ENCODE measurements at regions not wholly inside any gene's neighbourhood (a gene's known extent, or its start where the extent isn't known, plus 50 kb on each side); places are given as distances from the start of the nearest gene placed in this dataset.

- no peaks in the 10 kb centered on the region for H4K20me1 ChIP-seq (ENCODE audit: insufficient read depth, low read length)
- H3K27ac ChIP-seq (ENCODE audit: low read length), result no peak overlapping the region
- no peak for DNase-seq
- TF ChIP-seq EZH2 (optimal IDR thresholded peaks at IDR 0.05; ENCODE audit: low read depth, low read length) (no peak), EZH2phosphoT487 (IDR thresholded peaks at IDR 0.05; ENCODE audit: low read length) (no peak)
- TF ChIP-seq, protein P1, sequence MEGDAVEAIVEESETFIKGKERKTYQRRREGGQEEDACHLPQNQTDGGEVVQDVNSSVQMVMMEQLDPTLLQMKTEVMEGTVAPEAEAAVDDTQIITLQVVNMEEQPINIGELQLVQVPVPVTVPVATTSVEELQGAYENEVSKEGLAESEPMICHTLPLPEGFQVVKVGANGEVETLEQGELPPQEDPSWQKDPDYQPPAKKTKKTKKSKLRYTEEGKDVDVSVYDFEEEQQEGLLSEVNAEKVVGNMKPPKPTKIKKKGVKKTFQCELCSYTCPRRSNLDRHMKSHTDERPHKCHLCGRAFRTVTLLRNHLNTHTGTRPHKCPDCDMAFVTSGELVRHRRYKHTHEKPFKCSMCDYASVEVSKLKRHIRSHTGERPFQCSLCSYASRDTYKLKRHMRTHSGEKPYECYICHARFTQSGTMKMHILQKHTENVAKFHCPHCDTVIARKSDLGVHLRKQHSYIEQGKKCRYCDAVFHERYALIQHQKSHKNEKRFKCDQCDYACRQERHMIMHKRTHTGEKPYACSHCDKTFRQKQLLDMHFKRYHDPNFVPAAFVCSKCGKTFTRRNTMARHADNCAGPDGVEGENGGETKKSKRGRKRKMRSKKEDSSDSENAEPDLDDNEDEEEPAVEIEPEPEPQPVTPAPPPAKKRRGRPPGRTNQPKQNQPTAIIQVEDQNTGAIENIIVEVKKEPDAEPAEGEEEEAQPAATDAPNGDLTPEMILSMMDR (IDR thresholded peaks at IDR 0.05; ENCODE audit: low read length), result no peak
- H3K79me2 ChIP-seq (ENCODE audit: low read length), result no peaks in the 10 kb centered on the region
- H3K36me3 ChIP-seq (replicated peaks; ENCODE audit: insufficient read depth, low read length), result no peaks in the 10 kb centered on the region
- H3K9me3 ChIP-seq (replicated peaks; ENCODE audit: insufficient read depth, low read length), result no peaks in the 10 kb centered on the region
- H3F3A ChIP-seq (ENCODE audit: insufficient read depth, low read length), result no peaks in the 10 kb centered on the region
- H3K27me3 ChIP-seq (replicated peaks; ENCODE audit: insufficient read depth, low read length), result no peaks in the 10 kb centered on the region
- H3K4me2 ChIP-seq (ENCODE audit: low read depth, low read length), result no peak overlapping the region
- no peaks in the 10 kb centered on the region for H3K9me2 ChIP-seq (replicated peaks; ENCODE audit: insufficient read depth, low read length)
- no peaks in the 10 kb centered on the region for H3K4me1 ChIP-seq (ENCODE audit: low read length)
- H3K9ac ChIP-seq (ENCODE audit: low read length), result no peak overlapping the region
- H2AFZ ChIP-seq (ENCODE audit: low read length), result no peak overlapping the region
- no peak overlapping the region for H3K4me3 ChIP-seq (ENCODE audit: low read length)
These were observed 520.4 kb upstream of the ALCAM start for GRCh38 chr3:104846270-104846669.

DNA sequence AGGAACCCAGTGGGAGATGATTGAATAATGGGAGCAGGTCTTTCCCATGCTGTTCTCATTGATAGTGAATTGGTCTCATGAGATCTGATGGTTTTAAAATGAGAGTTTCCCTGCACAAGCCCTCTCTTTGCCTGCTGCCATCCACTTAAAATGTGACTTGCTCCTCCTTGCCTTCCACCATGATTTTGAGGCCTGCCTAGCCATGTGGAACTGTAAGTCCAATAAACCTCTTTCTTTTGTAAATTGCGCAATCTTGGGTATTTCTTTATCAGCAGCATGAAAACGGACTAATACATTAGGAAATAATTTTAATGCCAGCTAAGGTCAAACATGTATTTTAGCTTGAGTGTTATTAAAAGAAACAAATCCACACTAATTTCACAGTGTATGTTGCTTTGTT lies 517.6 kb upstream of the ALCAM start:
- Histone ChIP-seq H3K36me3 (replicated peaks; ENCODE audit: insufficient read depth, low read length) (no peaks in the 10 kb centered on the region), H3K4me1 (ENCODE audit: low read length) (no peaks in the 10 kb centered on the region), H4K20me1 (ENCODE audit: insufficient read depth, low read length) (no peaks in the 10 kb centered on the region), H3K9me3 (replicated peaks; ENCODE audit: insufficient read depth, low read length) (no peaks in the 10 kb centered on the region), H3K79me2 (ENCODE audit: low read length) (no peaks in the 10 kb centered on the region), H3F3A (ENCODE audit: insufficient read depth, low read length) (no peaks in the 10 kb centered on the region), H3K9ac (ENCODE audit: low read length) (no peak overlapping the region), H2AFZ (ENCODE audit: low read length) (no peak overlapping the region), H3K27ac (ENCODE audit: low read length) (no peak overlapping the region), H3K4me3 (ENCODE audit: low read length) (no peak overlapping the region), H3K27me3 (replicated peaks; ENCODE audit: insufficient read depth, low read length) (no peaks in the 10 kb centered on the region), H3K4me2 (ENCODE audit: low read depth, low read length) (no peak overlapping the region), H3K9me2 (replicated peaks; ENCODE audit: insufficient read depth, low read length) (no peaks in the 10 kb centered on the region)
- DNase-seq, result no peak
- TF ChIP-seq, protein P1 (IDR thresholded peaks at IDR 0.05; ENCODE audit: low read length), result no peak
- TF ChIP-seq EZH2phosphoT487 (IDR thresholded peaks at IDR 0.05; ENCODE audit: low read length) (no peak), EZH2 (optimal IDR thresholded peaks at IDR 0.05; ENCODE audit: low read depth, low read length) (no peak)

DNA sequence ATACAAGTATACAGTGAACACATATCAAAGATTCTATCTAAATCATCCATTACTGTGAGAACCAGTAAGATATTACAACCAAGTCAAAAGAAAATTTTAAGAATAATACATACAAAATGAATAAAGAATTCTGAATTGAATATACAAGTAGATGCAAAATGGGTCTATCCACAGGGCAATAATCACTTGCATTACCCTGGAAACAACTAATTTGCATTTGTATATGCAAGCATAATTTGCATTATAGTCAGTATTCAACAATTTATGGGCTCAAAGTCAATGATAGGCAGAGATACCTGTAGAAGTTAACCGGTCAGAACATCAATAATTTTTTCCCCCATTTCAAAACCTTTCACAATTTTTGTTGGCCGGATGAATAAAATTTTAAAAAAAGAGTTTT lies 512.2 kb upstream of the ALCAM start:
- Histone ChIP-seq H3K27me3 (replicated peaks; ENCODE audit: insufficient read depth, low read length) (no peaks in the 10 kb centered on the region), H4K20me1 (ENCODE audit: insufficient read depth, low read length) (no peaks in the 10 kb centered on the region), H2AFZ (ENCODE audit: low read length) (no peak overlapping the region), H3K9ac (ENCODE audit: low read length) (no peak overlapping the region), H3F3A (ENCODE audit: insufficient read depth, low read length) (no peaks in the 10 kb centered on the region), H3K9me3 (replicated peaks; ENCODE audit: insufficient read depth, low read length) (no peaks in the 10 kb centered on the region), H3K27ac (ENCODE audit: low read length) (no peak overlapping the region), H3K4me1 (ENCODE audit: low read length) (no peaks in the 10 kb centered on the region), H3K9me2 (replicated peaks; ENCODE audit: insufficient read depth, low read length) (no peaks in the 10 kb centered on the region), H3K79me2 (ENCODE audit: low read length) (no peaks in the 10 kb centered on the region), H3K4me2 (ENCODE audit: low read depth, low read length) (no peak overlapping the region), H3K36me3 (replicated peaks; ENCODE audit: insufficient read depth, low read length) (no peaks in the 10 kb centered on the region), H3K4me3 (ENCODE audit: low read length) (no peak overlapping the region)
- no peak for DNase-seq
- no peak for TF ChIP-seq EZH2phosphoT487 (IDR thresholded peaks at IDR 0.05; ENCODE audit: low read length)
- TF ChIP-seq, protein P1 (IDR thresholded peaks at IDR 0.05; ENCODE audit: low read length), result no peak
- no peak for TF ChIP-seq EZH2 (optimal IDR thresholded peaks at IDR 0.05; ENCODE audit: low read depth, low read length)

Measured in MM.1S (cell line).